ENCODE measurements at regions not wholly inside any gene's neighbourhood (a gene's known extent, or its start where the extent isn't known, plus 50 kb on each side); places are given as distances from the start of the nearest gene placed in this dataset.
"Not testable (repeated sequence)": the region's sequence is repeated elsewhere in the genome, so short reads cannot be mapped to it uniquely, and the experiment has no call there.

GRCh38 chr12:32010631-32011336, 51.6 kb downstream of the RESF1 start:
- no peak overlapping the region for H3K4me3 ChIP-seq (replicated peaks in 1 of 2; ENCODE audit: low read depth in 2 of 2, low read length in 2 of 2)
- no peak for TF ChIP-seq CTCF (IDR thresholded peaks at IDR 0.05; ENCODE audit: low read depth, low read length)
- DNase-seq (ENCODE audit: low read depth in 2 of 2), result no peak

GRCh38 chr12:32012249-32012785, 53.1 kb downstream of the RESF1 start:
- no peak overlapping the region for H3K4me3 ChIP-seq (replicated peaks in 1 of 2; ENCODE audit: low read depth in 2 of 2, low read length in 2 of 2)
- no peak for TF ChIP-seq CTCF (IDR thresholded peaks at IDR 0.05; ENCODE audit: low read depth, low read length)
- no peak for DNase-seq (ENCODE audit: low read depth in 2 of 2)

- H3K4me3 ChIP-seq (replicated peaks in 1 of 2; ENCODE audit: low read depth in 2 of 2, low read length in 2 of 2), result no peak overlapping the region
- no peak for DNase-seq (ENCODE audit: low read depth in 2 of 2)
- no peak for TF ChIP-seq CTCF (IDR thresholded peaks at IDR 0.05; ENCODE audit: low read depth, low read length)
Observed at GRCh38 chr12:32015036-32015435, 55.8 kb downstream of the RESF1 start.

GRCh38 chr12:32016680-32017482, 57.7 kb downstream of the RESF1 start:
- no peak overlapping the region for H3K4me3 ChIP-seq (replicated peaks in 1 of 2; ENCODE audit: low read depth in 2 of 2, low read length in 2 of 2)
- DNase-seq (ENCODE audit: low read depth in 2 of 2), result no peak
- TF ChIP-seq CTCF (IDR thresholded peaks at IDR 0.05; ENCODE audit: low read depth, low read length), result no peak

GRCh38 chr12:32021346-32021773, 62.1 kb downstream of the RESF1 start:
- H3K4me3 ChIP-seq (replicated peaks in 1 of 2; ENCODE audit: low read depth in 2 of 2, low read length in 2 of 2), result no peak overlapping the region
- TF ChIP-seq CTCF (IDR thresholded peaks at IDR 0.05; ENCODE audit: low read depth, low read length), result no peak
- no peak for DNase-seq (ENCODE audit: low read depth in 2 of 2)

GRCh38 chr12:32022387-32022786, 63.2 kb downstream of the RESF1 start:
- not testable (repeated sequence) for H3K4me3 ChIP-seq (replicated peaks in 1 of 2; ENCODE audit: low read depth in 2 of 2, low read length in 2 of 2); DNase-seq (ENCODE audit: low read depth in 2 of 2)

GRCh38 chr12:32023861-32024260, 64.6 kb downstream of the RESF1 start:
- H3K4me3 ChIP-seq (replicated peaks in 1 of 2; ENCODE audit: low read depth in 2 of 2, low read length in 2 of 2); DNase-seq (ENCODE audit: low read depth in 2 of 2): not testable (repeated sequence)

Measured in cardiac fibroblast (primary cell).